Ishikawa (cell line): ENCODE measurements at regions not wholly inside any gene's neighbourhood (a gene's known extent, or its start where the extent isn't known, plus 50 kb on each side); places are given as distances from the start of the nearest gene placed in this dataset.

Experiments used
- CEBPB ChIP-seq: IDR thresholded peaks from 2 replicates; pipeline ENCODE4 v1.6.1; 2012
- CREB1 ChIP-seq: IDR thresholded peaks from 2 replicates; pipeline ENCODE4 v1.6.1; 2012; ENCODE audit warnings: low read depth
- MAX ChIP-seq: IDR thresholded peaks from 2 replicates; pipeline ENCODE4 v1.6.1; 2012
- NFIC ChIP-seq: IDR thresholded peaks from 2 replicates; pipeline ENCODE4 v1.6.1; 2012
- TF ChIP-seq, protein P1 (sequence below): IDR thresholded peaks from 2 replicates; pipeline ENCODE4 v1.6.1; 2012; ENCODE audit warnings: low read depth, mild to moderate bottlenecking

DNA sequence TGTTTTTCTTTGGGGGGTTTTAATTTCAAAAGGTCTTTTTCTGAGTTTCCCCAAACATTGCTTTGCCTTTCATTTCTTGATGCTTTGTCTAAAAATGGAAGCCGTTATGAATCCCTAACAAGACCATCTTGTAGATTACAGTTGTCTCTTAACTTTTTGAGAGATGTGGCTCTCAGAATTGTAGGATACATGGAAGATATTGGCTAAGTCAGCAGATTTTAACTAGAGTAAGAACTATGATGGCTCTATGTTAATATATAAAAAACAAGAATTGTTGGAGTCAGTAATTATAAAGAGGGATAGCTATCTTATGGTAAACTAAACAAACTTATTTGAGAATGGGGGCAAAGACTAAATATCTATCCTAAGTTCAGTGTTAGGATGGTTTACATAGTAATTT is 96.6 kb upstream of the HS3ST5 start:
- TF ChIP-seq, protein P1, sequence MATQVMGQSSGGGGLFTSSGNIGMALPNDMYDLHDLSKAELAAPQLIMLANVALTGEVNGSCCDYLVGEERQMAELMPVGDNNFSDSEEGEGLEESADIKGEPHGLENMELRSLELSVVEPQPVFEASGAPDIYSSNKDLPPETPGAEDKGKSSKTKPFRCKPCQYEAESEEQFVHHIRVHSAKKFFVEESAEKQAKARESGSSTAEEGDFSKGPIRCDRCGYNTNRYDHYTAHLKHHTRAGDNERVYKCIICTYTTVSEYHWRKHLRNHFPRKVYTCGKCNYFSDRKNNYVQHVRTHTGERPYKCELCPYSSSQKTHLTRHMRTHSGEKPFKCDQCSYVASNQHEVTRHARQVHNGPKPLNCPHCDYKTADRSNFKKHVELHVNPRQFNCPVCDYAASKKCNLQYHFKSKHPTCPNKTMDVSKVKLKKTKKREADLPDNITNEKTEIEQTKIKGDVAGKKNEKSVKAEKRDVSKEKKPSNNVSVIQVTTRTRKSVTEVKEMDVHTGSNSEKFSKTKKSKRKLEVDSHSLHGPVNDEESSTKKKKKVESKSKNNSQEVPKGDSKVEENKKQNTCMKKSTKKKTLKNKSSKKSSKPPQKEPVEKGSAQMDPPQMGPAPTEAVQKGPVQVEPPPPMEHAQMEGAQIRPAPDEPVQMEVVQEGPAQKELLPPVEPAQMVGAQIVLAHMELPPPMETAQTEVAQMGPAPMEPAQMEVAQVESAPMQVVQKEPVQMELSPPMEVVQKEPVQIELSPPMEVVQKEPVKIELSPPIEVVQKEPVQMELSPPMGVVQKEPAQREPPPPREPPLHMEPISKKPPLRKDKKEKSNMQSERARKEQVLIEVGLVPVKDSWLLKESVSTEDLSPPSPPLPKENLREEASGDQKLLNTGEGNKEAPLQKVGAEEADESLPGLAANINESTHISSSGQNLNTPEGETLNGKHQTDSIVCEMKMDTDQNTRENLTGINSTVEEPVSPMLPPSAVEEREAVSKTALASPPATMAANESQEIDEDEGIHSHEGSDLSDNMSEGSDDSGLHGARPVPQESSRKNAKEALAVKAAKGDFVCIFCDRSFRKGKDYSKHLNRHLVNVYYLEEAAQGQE, result no peak
- TF ChIP-seq NFIC (no peak), CREB1 (no peak), MAX (no peak), CEBPB (no peak)
